GM04504 (cell line): ENCODE measurements at regions not wholly inside any gene's neighbourhood (a gene's known extent, or its start where the extent isn't known, plus 50 kb on each side); places are given as distances from the start of the nearest gene placed in this dataset.

ENCODE experiments used
- DNase-seq: peaks from one replicate; pipeline ENCODE4 v3.0.0-alpha.2; 2012; ENCODE audit warnings: low read depth

DNA sequence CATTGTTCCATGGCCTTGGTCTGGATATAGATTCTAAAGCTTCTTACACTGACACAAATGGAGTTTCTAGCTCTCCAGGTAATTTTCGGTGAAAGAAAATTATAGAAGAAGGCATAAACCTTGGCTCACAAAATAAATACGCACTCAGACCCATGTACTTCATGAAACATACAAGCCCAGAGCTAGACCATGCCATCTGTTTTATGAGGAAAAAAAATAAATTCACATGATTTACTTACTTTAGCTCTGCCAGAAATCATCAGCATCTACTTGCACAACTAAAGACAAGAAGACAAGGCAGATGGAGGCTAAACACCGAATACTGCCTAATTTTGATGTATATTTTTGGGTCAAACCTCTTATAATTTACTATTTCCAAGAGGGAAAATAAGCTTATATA is 197.4 kb upstream of the KLF14 start:
- no peak for DNase-seq

DNA sequence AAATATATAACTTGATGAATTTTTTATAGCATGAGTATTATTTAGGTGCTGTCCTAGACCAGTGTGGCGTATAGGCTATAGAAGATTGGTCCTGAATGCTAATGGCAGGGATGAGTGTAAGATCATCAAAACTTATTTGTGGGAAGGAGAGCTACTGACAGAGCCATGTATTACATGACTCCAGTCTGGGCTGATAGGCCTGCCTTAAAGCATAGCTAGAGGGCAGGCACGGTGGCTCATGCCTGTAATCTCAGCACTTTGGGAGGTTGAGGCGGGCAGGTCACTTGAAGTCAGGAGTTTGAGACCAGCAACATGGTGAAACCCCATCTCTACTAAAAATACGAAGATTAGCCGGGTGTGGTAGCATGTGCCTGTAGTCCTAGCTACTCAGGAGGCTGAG is 198.1 kb upstream of the KLF14 start:
- no peak for DNase-seq

DNA sequence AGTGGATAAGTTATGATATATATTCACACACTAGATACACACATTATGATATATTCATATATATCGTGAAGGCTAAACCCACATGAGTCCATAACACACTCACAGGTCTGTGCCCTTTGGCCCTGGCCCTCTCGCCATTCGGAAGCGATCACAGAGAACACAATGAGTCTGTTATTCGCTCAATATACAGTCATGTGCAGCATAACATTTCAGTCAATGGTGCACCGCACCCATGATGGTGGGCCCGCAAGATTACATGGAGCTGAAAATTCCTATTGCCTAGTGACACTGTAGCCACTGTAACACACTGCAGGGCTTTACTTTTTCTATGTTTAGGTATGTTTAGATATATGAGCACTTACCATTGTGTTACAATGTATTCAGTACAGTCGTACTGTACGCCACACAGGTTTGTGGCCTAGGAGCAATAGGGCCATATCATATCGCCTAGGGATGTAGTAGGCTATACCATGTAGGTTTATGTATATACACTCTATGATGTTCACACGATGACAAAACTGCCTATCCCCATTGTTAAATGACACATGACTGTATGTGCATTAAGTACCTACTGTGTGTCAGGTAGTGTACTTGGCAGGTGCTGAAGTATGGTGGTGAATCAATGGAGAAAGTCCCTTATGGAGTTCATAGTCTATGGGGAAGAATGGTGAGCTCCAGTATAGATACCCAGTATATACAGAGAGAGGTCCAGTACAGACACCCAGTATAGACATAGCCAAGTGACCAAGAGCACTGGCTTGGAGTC is 198.8 kb upstream of the KLF14 start:
- no peak for DNase-seq

DNA sequence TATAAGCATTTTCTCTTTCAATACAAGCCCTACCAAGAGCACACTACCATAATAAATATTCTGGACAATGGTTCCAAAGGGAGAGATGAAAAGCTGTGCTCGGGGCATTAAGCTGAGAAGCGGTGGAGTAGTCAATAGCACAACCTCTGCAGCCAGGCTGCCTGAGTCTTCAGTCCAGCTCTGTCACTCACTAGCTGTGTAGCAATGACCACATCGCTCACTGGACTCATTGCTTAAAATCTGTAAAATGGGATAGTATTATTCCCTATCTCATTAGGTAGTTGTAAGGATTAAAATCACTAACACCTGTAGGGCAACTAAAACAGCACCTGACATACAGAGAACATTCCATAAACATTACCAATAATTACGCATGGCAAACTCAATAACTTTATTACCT is 199.9 kb upstream of the KLF14 start:
- no peak for DNase-seq

DNA sequence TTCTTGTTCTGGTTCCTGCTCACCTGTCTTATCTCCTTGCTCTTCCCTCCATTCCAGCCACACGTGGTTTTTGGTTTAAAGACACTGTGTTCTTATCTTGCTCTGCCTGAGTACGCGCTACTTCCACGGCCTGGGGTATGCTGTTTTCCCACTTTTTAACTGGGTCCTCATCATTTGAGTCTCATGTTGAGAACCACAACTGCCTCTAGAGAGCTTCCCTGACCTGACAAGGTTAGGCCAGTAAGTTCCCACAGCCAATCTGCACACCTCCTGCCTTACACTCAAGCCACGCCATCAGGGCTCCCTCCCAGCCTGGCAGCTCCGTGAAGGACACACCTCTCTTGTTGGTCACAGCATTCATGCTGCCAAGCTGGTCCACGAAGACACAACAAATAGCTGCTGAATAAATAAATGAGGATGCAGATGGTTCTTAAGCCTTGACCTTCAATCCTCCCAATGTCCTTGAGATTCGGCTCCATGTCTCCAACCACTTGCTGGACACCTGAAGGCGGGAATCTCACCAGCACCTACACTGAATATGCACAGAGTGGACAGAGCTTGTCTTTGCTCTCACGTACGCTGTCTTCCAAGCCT is 201.7 kb upstream of the KLF14 start:
- DNase-seq: no peak

DNA sequence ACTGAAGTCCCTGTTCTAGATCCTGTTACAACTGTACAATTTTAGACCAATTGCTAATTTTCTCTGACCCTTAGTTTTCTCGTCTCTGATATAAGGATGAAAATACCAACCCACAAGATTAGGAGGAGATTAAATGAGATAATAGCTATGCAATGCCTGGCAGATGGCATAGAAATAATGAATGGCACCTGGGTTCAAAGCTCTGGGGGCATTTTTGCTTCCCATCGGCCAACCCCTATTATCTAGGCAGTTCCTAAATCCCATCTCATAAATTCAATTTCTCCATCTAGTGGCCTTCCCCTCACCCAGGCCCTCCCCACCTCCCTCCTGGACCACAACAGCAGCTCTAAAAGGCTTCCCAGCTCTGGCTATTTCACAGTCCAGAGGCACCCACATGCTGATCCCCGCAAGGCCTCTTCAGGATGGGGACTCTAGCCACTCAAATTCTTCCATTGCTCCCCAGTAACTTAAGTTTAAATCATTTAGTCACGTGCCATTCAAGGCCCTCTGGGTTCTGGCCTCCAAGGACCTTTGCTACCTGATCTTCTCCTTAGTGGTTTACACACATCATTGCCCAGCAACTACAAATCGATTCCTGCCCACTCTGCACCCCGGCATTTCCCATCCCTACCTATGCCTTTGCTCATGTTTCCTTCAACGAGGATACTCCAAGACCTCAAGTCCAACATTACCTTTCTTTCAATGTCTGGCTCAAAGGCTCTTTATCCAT is 202.4 kb upstream of the KLF14 start:
- no peak for DNase-seq

DNA sequence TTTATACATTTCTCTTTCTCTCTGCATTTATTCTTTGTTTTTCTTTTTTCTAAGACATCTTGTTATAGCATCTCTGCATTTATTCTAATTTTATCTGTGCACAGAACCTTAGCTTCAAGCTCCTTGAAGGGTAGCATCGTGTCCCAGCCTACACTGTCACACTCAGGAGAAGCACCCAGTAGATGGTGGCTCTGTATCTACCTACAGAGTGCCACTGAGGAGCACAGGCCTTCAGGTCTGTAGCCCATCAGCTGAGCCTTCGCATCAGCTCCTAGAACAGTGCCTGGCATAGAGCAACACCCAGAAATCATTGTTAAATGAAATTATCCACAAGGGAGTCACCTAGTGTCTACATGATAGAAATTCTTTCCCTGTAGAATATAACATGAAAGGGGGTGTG is 203.0 kb upstream of the KLF14 start:
- no peak for DNase-seq

DNA sequence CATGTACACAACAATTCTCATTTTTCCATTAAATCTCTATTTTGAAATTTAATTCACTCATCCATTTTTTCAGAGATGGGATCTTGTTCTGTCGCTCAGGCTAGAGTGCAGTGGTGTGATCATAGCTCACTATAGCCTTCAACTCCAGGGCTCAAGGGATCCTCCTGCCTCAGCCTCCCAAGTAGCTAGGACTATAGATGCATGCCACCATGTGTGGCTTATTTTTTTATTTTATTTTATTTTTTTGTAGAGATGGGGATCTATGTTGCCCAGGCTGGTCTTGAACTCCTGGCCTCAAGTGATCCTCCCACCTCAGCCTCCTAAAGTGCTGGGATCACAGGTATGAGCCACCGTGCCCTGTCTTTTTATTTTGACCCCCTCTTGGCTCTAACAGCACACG is 203.8 kb upstream of the KLF14 start:
- DNase-seq: no peak

DNA sequence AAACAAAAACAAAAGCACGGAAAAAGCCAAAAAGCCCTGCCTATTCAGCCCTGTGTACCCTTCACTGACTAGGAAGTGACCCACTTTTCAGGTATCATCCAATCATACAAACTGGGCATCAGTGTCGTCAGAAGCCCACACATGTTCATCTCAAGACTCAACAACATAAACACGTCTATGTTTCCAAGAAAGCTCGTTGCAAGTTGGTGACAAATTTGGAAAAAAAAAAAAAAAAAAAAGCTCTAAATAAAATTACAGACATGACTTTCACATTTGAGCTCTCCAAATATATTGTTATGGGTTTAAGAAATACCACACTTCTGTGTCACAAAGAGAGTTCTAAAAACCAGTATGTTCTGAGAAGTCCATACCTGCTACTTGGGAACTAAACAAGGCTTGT is 204.7 kb upstream of the KLF14 start:
- DNase-seq: no peak

DNA sequence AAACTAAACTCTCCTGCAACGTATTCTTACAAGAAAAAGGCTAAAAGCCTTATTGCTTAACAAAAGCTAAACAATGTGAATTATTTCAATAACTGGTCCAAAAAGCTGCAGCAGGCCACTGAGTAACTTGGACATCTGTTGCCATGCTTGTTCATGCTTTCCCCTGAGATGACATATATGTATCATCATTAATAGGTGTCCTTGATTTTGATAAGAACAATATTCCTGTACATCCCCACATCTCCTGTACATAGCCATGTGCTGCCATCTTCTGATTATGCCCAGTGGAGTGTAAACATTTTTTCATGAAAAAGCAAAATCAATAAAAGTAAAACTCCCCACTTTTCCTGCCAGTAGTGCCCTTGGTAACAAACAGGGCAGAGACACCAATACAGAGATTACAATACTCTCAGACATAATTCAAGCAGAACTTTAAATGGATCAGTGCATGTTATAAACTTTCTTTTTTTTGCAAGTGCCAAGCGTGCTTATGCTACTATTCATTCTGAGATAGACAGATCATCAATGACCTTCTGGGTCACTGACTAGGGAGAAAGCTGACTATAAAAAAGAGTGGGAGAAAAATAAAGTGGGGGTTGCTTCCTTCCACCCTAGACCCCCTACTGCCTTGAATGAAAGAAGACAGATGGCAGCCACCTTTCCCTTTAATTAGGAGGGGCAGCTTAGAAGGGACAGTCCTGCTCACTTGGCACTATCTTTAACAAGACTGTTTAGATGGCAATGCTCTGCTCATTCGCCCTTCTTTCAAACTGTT is 205.5 kb upstream of the KLF14 start:
- DNase-seq: no peak

DNA sequence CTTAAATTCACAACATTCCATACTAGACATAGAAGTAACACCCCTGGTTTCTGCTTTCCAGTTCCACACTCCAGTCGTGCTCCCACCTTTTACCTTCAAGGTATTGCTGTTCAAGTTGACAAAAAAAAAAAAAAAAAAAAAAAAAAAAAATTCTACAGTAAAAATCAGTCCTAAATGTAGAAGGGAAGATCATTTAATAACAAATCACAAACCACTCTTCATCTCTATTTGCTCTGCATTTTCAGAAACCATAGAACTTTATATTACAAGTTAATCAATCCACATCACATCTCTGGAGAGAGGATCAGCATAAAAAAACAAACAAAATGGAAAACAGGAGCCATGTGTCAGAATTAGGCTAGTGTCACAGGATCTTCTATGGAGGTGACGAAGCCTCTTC is 206.3 kb upstream of the KLF14 start:
- no peak for DNase-seq

DNA sequence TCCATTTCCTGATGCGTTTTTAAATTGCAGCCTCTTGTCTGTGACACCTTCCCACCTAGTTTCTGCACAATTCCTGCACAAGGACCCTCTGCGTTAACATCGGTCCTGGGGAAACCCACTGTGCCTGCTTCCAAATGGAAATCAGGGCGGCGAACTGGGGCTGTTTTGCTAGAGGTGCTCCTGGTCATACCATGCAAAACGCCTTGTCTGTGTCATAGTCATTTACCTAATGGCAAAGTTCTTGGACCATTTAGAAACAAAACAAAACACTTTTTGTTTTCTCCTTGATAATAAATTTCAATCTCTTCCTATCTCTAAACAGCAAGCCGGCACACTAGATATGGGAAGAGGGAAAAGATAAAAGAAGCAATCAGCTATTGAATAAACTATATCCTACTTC is 206.9 kb upstream of the KLF14 start:
- DNase-seq: no peak

DNA sequence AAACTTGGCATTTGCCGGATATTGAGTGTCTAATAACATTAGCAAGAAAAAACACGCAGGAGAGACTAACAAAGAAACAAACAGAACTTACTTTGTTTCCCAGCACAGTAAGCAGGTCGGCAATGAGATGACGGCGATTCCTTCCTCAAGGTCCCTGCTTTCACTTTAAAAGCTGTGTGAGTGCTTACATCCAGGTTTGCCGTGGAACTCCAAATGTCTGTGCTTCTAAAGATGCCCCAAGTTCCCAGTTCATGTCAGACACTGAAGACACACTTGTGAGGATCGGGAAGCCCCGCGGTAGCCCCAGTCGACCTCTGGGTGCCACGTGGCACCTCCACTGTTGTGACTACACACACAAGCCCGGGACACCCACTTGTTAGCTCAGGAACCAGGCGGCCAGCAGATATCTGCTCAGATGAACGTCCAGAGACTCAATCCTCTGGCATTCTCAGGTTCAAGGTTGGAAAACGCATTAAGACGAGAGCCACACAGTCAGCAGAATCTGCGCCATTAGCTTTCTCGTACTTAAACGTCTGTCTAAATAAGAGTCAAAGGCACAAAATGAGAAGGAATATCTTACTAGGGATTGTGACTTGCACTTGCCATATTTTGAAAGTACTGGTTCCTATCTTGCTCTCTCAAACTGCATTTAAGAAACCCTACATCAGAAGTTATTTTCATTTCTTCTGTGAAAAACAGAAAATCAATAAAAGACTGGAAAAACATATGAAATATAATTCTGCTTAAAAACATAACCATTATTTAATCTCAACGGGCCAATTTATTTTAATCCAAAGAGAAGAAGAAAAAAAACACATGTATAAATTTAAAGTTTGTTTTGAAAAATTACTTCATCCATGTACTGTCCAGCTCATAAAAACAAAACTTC is 207.6 kb upstream of the KLF14 start:
- DNase-seq: no peak

DNA sequence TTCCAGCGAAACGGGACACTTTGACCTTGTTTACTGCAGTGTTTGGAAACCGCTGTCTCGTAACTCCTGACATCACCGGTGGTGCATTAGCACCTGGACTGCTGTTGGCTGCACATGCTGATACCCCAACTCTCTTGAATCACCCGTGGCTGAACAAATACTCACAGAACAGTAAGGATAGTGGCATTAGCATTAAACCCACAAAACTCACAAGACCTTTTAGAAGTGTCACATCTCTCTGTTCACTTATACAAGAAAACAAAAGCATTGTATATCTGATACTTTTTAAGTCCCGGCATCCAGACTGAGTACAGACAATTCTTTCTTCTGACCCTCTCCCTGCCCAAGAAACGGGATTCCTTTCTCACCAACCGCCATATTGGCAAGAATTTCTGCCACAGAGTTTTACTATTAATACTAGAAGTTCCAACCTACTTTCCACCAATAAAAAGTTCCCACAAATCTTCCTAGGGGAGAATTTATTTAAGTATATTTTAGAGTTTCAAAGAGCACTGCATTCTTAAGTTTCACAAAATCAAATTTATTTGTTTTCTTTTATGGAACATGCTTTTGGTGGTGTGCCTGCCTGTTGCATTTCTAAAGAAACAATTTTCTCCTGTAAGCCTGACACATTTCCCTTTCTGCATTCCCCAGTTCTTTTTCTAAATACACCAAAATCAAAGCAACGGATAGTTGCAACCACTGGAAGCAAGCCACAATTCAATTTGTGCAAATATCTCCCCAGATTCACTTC is 208.4 kb upstream of the KLF14 start:
- DNase-seq: no peak

DNA sequence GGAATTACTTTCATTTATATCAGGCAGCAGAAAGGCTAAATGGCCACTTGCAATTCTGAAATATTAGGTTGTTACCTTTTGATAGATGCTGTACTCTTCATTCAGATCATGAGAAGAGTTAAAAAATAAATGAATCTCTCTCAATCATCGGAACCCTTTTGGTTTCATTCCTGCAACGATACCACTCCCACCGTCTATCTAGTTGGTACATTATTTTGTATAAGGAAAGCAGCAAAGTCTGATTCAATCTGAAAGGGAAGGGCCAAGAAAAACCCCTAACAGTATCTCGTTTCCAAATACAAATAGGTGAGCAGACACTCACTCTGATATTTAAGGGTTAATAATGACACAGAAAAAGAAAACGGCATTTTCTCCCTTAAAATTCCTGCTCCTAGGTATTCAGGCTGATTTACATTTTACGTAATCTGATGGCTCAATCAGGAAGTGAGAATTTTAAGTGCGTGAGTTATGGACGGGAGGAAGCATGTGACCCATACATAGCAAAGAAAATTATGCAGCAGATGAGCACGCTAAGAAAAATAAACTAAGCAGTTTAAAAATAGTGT is 209.4 kb upstream of the KLF14 start:
- no peak for DNase-seq

DNA sequence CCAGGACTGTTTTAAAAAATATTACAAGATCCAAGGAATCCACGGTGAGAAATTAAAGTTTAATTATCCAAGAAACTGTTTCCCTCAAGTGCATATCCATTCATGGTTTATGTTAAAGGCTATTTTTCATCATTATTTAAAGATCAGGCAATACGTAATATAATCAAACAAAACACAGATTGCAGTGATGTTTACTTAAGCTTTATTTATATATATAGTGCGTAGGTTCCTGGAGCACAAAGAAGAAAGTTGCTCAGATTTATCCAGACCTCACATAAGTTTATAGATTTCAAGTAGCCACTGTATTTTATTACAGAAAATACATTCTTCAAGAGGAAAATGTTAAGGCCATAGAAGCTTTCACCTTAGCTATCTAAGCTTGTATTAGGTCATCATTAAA is 210.0 kb upstream of the KLF14 start:
- DNase-seq: no peak

DNA sequence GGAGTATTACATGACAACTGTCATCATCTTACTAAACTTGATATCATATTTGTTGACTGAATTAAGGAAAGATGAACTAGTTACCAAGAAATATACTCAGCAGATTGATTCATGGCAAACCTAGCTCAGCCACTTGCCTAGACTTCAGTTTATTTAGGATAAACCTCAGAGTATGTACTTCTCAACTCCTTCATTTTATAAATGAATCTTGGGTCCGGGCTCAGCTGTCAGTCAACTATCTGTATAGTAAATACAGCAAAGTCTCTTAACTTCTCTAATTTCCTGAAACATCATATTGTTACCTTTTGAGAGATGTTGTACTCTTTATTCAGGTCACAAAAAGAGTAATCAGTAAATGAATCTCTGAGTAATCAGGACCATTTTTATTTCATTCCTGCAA is 211.0 kb upstream of the KLF14 start:
- DNase-seq: no peak

DNA sequence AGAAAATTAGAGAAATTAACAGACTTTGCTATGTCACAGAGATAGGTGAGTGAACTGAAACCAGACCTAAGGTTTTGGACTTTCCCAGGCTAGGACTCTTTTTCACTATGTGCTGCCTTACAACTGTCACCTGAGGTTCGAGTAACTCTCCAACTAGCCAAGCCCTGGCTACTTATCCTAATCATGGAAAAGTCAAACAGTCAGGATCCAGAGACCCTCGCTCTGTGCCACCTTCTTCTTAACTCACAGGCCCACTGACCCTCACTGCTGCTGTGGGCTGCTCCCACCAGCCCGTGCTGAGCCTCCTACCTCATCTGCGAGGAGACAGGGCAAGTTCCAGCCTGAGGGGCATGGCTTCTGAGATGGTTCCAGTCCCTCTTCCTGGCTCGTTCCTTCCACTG is 211.4 kb upstream of the KLF14 start:
- DNase-seq: no peak

DNA sequence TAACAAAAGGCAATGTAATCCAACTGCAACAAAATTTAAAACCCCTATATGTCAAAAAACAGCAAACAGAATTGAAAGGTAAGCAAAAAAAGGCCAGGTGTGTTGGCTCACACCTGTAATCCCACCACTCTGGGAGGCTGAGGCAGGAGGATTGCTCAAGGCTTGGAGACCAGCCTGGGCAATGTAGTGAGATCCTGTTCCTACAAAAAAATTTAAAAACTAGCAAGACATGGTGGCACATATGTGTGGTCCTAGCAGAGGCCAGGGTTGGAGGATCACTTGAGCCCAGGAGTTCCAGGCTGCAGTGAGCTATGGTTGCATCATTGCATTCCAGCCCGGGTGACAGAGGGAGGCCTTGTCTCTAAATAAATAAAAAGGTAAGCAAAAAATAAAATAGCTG is 212.1 kb upstream of the KLF14 start:
- DNase-seq: no peak

DNA sequence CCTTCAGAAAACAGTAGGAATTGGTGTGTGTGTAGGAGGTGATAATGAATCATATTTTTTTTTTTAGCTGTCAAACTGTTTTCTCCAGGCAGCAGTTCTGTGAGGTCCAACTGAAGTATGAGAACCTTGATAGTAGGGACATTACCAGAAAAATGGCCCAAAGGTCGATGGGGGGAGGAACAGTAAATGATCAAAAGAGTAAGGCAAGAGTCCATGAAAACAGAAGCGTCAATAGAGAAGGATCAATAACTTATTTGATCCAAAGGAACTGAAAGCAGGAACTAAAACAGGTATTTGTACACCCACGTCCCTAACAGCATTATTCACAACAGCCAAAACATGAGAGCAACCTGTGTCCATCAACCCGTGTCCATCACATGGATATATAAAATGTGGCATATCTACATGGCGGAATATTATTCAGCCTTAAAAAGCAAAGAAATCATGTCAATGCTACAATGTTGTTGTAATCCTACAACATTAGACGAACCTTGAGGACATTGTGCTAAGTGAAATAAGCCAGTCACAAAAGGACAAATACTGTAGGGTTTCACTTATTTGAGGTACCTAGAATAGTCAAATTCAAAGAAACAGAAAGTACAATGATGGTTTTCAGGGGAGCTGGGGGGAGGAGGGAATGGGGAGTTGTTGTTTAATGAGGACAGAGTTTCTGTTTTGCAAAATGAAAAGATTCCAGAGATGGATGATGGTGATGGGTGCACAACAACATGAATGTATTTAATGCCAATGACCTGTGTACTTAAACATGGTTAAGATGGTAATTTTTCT is 214.0 kb upstream of the KLF14 start:
- no peak for DNase-seq
